BJ (cell line): ENCODE measurements at regions not wholly inside any gene's neighbourhood (a gene's known extent, or its start where the extent isn't known, plus 50 kb on each side); places are given as distances from the start of the nearest gene placed in this dataset.

Experiments
- CTCF ChIA-PET: fragments of 350-600 bp; formaldehyde crosslinking; extraction: SDS; loops from one replicate; lab custom pipeline; 2021; ENCODE audit warnings: antibody characterized with exemption, inconsistent platforms; lab: Yijun Ruan, JAX
- POLR2A ChIA-PET: fragments of 300-600 bp; sonication (Branson Sonifier 250); formaldehyde crosslinking; extraction: SDS; loops from one replicate; lab custom pipeline; 2021; ENCODE audit warnings: antibody characterized with exemption; lab: Charles Lee
- DNase-seq: peaks from one replicate; pipeline ENCODE4 v3.0.0-alpha.2; 2011; ENCODE audit warnings: low read depth
- H3K27me3 ChIP-seq: 2 replicates; pipeline ENCODE4 v1.6.0; 2011; ENCODE audit warnings: low read length; ENCODE audit not compliant: control insufficient read depth, insufficient read depth
- H3K36me3 ChIP-seq: 2 replicates; pipeline ENCODE4 v1.5.1; 2011; ENCODE audit warnings: low read length; ENCODE audit not compliant: control insufficient read depth, insufficient read depth
- H3K4me3 ChIP-seq: 2 replicates; pipeline ENCODE4 v1.5.1; 2011; ENCODE audit warnings: low read depth, mild to moderate bottlenecking, control low read depth, low read length
- TF ChIP-seq, protein P1 (sequence below): IDR thresholded peaks from 2 replicates; pipeline ENCODE4 v1.5.1; 2011; ENCODE audit warnings: low read depth, mild to moderate bottlenecking, control low read depth, inconsistent platforms, low read length, moderate library complexity; ENCODE audit not compliant: insufficient read depth

DNA sequence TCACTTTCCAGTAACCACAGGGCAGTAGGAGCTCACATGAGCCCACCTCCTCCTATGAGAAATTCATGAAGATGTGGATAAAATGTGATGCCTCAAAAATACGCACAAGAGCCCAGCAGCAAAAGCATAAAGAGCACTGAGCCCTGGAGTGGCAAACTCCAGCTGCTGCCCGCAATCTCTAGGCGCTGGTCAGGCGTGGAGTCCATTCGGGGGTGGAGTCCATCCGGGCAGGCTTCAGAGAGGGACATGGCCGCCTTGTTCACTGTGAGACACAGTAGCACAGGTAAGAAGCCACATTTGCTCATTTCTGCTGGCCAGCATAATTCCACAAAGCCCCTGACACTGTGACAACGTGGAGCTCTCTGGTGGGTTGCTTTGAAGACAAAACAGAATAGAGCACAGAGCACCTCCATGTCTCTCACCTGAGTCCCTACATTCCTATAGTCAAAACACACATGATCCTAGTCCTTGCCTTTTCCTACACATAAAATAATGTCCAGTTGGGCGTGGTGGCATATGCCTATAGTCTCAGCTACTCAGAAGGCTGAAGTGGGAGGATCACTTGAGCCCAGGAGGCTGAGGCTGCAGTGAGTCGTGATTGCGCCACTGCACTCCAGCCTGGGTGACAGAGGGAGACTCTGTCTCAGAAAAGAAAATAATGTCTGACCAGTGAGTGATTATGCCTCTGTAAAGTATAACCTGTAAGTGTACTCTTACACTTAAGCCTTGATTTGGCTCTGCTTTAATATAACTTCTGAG lies 365.2 kb downstream of the GADD45G start:
- no peak for DNase-seq
- Histone ChIP-seq H3K27me3 (no peaks in the 10 kb centered on the region), H3K4me3 (no peak overlapping the region), H3K36me3 (no peaks in the 10 kb centered on the region)
- CTCF ChIA-PET, result interaction anchor here (0.7 to 1.7 kb wide), 4 partner anchors 8 to 366 kb away, joined by 3 to 4 read pairs (median 3); no protein-coding TSS in a partner anchor
- POLR2A ChIA-PET, result no interaction called here
- TF ChIP-seq, protein P1, sequence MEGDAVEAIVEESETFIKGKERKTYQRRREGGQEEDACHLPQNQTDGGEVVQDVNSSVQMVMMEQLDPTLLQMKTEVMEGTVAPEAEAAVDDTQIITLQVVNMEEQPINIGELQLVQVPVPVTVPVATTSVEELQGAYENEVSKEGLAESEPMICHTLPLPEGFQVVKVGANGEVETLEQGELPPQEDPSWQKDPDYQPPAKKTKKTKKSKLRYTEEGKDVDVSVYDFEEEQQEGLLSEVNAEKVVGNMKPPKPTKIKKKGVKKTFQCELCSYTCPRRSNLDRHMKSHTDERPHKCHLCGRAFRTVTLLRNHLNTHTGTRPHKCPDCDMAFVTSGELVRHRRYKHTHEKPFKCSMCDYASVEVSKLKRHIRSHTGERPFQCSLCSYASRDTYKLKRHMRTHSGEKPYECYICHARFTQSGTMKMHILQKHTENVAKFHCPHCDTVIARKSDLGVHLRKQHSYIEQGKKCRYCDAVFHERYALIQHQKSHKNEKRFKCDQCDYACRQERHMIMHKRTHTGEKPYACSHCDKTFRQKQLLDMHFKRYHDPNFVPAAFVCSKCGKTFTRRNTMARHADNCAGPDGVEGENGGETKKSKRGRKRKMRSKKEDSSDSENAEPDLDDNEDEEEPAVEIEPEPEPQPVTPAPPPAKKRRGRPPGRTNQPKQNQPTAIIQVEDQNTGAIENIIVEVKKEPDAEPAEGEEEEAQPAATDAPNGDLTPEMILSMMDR, result no peak

DNA sequence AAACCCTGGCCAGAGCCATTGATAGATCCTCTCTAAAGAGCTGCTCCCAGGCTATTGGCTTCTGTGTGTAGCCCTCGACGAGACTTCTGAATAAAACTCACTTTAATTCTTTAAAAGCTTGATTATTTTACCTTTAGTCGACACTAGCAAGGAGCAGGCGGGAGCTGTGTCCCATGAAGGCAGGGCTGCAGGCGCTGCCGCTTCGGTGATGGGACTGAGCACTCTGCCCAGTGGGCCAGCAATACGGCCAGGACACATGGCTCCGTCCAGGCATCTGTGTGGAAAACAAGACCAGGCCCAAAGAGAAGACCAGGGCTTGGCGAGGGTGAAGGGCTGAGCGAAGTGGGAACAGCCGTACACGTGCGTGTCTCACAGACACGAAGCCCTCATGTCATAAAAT lies 365.9 kb downstream of the GADD45G start:
- ChIA-PET POLR2A (no interaction called here), CTCF (interaction anchor here (0.7 to 1.7 kb wide), 2 partner anchors 132 to 150 kb away, joined by 3 read pairs; no protein-coding TSS in a partner anchor)
- H3K36me3 ChIP-seq, result no peaks in the 10 kb centered on the region
- TF ChIP-seq, protein P1, result no peak
- H3K4me3 ChIP-seq, result no peak overlapping the region
- DNase-seq, result no peak
- H3K27me3 ChIP-seq, result no peaks in the 10 kb centered on the region

DNA sequence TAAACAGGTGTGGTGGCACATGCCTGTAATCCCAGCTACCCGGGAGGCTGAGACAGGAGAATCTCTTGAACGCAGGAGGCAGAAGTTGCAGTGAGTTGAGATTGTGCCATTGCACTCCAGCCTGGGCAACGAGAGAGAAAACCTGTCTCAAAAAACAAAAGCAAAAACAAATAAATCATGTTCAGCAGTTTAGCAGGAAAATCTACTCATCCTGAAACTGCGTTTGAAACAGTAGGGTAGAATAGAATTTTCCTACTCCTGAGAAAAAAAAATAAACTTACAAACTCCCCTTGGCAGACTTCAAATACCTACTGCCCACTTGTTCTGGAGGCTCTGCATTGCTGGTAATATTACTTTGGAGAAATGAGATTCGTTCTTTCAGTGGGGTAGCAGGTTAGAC lies 367.7 kb downstream of the GADD45G start:
- ChIA-PET POLR2A (no interaction called here), CTCF (no interaction called here)
- Histone ChIP-seq H3K36me3 (no peaks in the 10 kb centered on the region), H3K27me3 (no peaks in the 10 kb centered on the region), H3K4me3 (no peak overlapping the region)
- DNase-seq, result no peak
- TF ChIP-seq, protein P1, result no peak

DNA sequence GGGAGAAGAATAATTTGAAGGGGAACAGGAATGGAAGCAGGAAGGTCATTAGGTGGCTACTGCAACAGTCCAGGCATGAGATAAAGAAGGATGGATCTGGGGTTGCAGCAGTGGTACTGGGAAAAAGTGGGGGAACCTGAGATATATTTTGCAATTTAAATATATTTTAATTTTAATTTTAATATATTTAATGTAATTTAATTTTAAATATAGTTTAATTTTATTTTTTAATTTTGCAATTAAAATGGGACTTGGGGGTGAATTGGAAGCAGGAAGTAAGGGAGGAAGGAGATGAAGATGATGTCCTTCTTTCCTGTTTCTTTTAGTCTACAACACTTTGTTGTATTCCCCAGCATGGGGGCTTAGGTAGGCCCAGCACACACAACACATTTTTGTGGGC lies 369.8 kb downstream of the GADD45G start:
- ChIA-PET POLR2A (no interaction called here), CTCF (no interaction called here)
- Histone ChIP-seq H3K36me3 (no peaks in the 10 kb centered on the region), H3K27me3 (no peaks in the 10 kb centered on the region), H3K4me3 (no peak overlapping the region)
- TF ChIP-seq, protein P1, result no peak
- DNase-seq, result no peak

DNA sequence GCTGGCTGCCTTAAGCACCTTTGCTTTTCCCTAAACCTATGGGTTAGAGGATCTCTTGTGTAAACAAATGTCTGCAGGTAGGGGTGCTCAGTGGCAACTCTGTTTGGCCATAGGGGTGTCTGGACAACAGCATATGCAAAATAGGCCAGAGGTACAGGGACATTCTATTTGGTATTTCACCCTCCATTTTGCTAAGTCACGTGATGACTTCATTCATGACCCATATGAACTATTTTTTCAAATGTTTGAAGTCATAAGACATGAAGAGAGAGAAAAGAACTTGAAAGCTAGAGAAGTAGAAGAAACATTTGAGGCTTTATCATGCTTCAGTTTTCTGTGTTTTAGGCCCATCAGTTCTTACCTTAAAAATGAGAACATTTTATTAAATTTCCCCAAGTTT lies 370.2 kb downstream of the GADD45G start:
- CTCF ChIA-PET, result no interaction called here

More for the DNA sequence above, 370.2 kb downstream of the GADD45G start:
- TF ChIP-seq, protein P1, result no peak
- Histone ChIP-seq H3K36me3 (no peaks in the 10 kb centered on the region), H3K4me3 (no peak overlapping the region), H3K27me3 (no peaks in the 10 kb centered on the region)
- POLR2A ChIA-PET, result no interaction called here
- DNase-seq, result no peak
